Embryonic facial prominence (tissue), 1 donor: ENCODE measurements at regions not wholly inside any gene's neighbourhood (a gene's known extent, or its start where the extent isn't known, plus 50 kb on each side); places are given as distances from the start of the nearest gene placed in this dataset.

Experiments used
- DNase-seq: peaks from one replicate; pipeline ENCODE4 v3.0.0-alpha.2; 2016; ENCODE audit errors: extremely low spot score

DNA sequence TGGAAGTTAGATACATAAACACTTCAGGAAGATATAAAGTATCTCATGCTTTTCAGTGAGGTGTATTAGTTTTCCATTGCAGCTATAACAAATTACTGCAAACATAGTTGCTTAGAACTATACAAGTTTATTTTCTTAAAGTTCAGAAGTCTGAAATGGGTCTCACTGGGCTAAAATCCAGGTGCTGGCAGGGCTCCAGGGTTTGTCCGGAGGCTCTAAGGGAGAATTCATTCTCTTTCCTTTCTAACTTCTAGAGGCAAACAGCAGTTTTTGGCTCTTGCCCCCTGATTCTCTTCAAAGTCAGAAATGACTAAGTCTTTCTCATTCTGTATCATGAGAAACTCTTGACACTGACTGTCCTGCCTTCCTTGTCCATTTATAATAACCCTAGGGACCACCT lies 138.8 kb downstream of the AASDHPPT start:
- no peak for DNase-seq

- no peak for DNase-seq
Observed at GRCh38 chr11:106217456-106217855, 140.0 kb downstream of the AASDHPPT start.

GRCh38 chr11:106218106-106218505 lies 140.6 kb downstream of the AASDHPPT start:
- no peak for DNase-seq

DNA sequence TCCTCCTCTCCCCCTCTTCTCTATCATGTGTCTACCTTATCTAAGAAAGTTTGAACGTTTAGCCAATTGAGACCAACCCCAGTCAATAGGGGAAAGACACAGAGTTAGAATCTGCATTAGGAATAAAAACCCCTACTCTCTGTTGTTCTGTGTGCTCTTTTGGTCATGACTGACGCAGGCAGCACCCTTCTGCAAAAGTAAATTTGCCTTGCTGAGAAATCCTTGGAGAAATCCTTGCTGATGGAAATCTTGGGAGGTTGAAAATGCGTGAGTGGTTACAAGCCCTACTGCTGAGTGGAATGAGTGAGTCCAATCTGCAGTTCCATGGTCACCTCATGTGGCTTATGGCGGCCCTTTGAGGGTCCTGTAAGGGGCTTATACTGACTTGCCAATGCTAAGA lies 145.2 kb downstream of the AASDHPPT start:
- no peak for DNase-seq

GRCh38 chr11:106224172-106224571 lies 146.7 kb downstream of the AASDHPPT start:
- no peak for DNase-seq

DNA sequence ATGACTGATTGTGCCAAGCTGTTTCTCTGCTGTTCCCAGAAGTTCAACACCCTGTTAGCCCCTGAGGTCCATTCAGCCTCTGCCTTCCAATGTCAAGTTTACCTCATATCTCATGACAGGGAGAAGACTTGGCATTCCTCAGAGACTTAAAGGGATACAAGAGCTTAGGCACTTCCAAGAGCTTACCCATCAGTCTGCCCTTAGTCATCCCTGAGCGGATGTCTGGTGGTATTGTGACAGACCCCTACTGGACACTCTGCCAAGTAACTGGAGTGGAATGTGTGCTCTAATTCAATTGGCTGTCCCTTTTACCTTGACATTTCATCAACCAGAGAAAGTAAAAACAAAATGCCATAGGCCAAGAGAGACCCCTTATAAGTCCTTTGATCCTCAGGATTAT lies 151.5 kb downstream of the AASDHPPT start:
- no peak for DNase-seq

DNA sequence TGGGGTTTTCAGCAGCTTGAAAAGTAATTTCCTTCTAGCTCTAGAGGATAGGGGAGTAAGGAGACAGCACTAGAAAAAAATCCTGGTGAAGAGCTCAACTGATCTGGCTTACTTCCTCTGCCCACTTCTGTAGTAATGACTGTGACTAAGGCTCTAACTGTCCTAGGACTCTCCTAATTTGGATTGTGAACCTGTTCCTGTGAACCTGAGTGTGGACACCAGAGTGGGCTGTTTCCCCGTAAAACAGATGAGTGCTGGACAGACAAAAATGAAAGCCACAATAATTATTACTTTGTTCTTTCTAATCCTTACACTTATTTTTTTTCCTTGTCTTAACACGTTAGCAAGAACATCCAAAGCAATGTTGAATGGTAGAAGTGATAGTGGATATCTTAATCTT lies 154.1 kb downstream of the AASDHPPT start:
- DNase-seq, result no peak

- DNase-seq, result no peak
Observed at GRCh38 chr11:106233191-106233590, 155.7 kb downstream of the AASDHPPT start.

DNA sequence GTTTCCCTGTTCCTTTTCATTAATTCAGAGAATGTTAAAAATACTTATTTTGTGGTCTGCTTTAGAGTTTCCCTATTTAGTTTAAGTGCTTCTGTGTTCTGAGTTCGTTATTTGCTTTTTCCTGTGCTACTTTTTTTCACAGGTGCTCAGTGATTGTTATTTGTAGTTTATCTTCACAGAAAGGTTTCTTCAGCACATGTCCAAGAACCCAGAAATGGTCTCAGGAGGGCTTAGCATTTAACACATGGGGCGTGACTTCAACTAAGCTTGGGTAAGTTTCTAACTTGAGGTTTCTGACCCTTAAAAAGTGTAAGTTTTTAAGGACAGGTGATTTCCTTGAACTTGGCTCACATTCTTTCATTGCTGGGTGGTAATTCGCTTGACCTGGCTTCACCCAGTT lies 157.3 kb downstream of the AASDHPPT start:
- DNase-seq, result no peak

- DNase-seq, result no peak
Observed at GRCh38 chr11:106236295-106236694, 158.8 kb downstream of the AASDHPPT start.

DNA sequence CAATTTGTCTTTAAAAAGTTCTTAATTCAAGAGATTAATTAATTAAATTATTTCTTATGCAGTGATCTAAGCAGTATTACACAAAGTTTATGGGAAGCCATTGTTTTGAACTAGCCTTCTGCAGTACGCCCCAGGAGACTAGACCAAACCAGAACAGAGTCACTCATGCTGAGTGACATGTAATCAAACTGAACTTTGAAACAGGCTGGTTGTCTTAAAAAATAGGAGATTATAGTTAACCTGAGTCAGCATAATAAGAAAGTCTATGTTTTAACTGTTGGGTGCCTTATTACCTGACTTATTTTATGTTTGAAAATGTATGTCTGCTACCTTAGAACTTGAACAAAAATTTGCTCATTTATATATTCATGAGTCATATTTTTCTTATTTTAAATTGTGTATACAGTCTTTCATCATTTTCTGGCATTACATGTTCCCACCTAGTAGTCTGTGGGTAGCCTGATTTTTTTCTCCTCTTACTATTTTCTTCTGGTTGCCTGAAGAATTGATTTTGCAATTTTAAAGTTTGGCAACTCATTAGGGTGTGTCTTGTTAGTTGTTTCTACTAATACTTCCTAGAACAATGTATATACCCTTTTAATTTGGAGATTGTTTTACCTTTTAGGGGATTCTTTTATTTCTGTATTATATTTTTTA lies 161.4 kb downstream of the AASDHPPT start:
- DNase-seq, result no peak

GRCh38 chr11:106241601-106242257 lies 164.3 kb downstream of the AASDHPPT start:
- DNase-seq, result no peak

- DNase-seq, result no peak
Observed at GRCh38 chr11:106242718-106243415, 165.4 kb downstream of the AASDHPPT start.

GRCh38 chr11:106246495-106246894 lies 169.0 kb downstream of the AASDHPPT start:
- DNase-seq, result no peak

DNA sequence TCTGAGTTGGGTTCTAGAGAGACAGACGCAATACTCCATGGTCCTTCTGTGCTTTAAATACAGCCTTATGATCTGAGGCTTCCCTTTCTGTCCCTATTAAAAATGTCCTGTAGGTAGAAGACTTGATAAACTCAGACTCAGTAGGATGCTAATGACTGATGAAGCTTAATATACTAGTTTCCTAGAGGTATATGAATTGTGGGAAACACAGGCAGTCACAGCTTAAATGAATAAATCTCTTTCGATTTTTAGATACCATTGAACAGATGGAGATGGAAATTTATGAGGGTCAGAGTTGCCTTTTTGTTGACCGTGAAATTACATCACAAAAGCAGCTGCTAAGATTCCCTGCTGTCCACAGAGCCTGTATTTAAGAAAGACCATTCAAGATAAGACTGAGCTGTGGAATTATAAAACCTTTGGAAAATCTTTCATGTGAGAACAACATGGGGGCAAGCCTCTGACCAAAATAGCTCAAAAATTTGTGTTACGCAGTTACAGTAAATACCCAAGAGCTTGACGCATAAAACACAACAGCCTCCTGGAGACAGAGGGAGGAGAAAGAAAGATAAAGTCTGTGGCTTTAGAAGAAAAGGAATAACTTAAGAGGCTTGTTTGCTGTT lies 172.3 kb downstream of the AASDHPPT start:
- no peak for DNase-seq

GRCh38 chr11:106262852-106263251 lies 185.4 kb downstream of the AASDHPPT start:
- no peak for DNase-seq

DNA sequence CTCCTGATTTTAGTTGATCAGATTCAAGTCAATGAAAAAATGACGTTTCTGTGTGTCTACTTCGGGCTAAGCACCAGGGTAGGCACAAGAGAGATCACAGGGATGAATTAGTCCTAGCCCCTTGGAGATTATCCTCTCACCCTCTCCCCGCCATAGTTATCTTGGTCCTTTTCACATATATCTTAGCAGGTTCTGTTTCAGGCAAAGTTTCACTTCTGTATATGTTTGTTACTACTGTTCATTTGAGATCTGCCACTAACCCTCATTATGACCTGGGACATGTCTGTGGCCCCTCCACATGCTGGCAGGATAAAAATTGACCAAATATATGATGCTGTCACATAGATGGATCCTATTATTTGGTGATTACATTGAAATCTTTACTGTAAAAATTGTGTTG lies 186.1 kb downstream of the AASDHPPT start:
- no peak for DNase-seq

DNA sequence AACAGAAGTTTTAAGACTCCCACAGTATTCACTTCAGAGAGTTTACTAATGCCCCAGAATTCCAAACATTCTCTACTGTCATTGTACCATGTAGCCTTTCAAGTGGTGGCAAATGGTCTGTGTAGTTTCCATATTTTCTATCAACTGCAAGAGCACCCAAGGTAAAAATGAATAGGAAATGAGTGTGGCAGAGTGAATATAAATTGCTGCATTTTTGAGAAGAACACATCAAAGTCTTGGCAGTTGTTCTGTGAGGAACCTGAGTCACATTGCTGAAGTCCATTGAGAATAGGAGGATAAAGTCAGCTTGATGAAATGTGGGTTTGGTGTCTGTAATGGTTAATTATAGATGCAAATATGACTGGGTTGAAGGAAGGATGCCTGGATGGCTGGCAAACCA lies 193.6 kb downstream of the AASDHPPT start:
- no peak for DNase-seq

DNA sequence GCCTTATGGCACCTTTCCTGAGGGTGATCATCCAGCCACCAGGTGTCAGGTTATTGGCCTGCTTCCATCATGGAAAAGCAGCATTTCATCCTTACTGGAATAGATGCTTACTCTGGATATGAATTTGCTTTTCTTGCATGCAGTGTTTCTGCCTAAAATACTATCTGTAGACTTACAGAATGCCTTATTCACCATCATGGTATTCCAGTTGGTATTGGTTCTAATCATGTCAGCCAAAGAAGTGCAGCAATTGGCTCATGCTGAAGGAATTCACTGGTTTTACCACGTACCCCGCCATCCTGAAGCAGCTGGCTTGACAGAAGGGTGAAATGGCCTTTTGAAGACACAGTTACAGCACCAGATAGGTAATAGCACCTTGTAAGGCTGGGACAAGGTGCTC lies 194.2 kb downstream of the AASDHPPT start:
- no peak for DNase-seq

GRCh38 chr11:106275151-106275550 lies 197.7 kb downstream of the AASDHPPT start:
- no peak for DNase-seq

- no peak for DNase-seq
Observed at GRCh38 chr11:106276126-106276525, 198.7 kb downstream of the AASDHPPT start.

DNA sequence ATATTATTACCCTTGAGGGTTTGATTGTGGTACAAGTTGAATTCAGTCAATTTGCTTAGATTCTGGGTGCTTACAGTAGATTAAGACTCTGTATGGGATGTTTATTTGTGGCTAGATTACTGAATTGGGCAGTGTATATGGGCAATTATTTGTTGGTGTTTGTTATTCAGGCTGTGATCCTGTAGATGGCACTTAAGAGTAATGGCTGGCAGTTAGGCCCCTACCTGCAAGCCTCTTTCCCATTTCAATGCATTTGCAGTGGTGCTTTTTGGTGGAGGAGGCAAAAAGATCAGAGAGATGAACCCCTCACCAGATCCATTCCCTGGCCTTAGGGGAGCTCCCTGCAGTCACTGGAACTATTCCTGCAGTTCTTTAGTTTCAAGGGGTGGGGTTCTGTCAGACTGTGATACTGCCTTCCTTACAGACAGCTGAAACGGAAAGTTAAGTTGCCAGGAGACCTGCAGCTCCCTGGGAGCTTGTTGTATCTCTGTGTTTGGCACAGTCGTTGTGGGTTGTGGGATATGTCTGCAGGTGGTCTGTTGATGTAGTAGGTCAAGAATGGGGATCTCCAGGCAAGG lies 199.5 kb downstream of the AASDHPPT start:
- DNase-seq, result no peak
